Liver (tissue), 3 donors: ENCODE measurements at regions not wholly inside any gene's neighbourhood (a gene's known extent, or its start where the extent isn't known, plus 50 kb on each side); places are given as distances from the start of the nearest gene placed in this dataset.

Experiments used
- GABPA ChIP-seq, 2 donors: IDR thresholded peaks in 1 of 2; conservative IDR thresholded peaks in 1 of 2; 2 replicates each; pipeline ENCODE4 v1.6.1; 2016; ENCODE audit warnings: antibody characterized with exemption in 2 of 2, mild to moderate bottlenecking in 1 of 2, moderate library complexity in 1 of 2
- HNF4G ChIP-seq: IDR thresholded peaks from 2 replicates; pipeline ENCODE4 v1.6.1; 2016; ENCODE audit warnings: antibody characterized with exemption
- RAD21 ChIP-seq, 2 donors: IDR thresholded peaks; 2 replicates each; pipeline ENCODE4 v1.6.1; 2016; ENCODE audit warnings: antibody characterized with exemption in 2 of 2, mild to moderate bottlenecking in 2 of 2
- SP1 ChIP-seq: IDR thresholded peaks from 2 replicates; pipeline ENCODE4 v1.6.1; 2018; ENCODE audit warnings: antibody characterized with exemption, mild to moderate bottlenecking
- TAF1 ChIP-seq: conservative IDR thresholded peaks from 2 replicates; pipeline ENCODE4 v1.6.1; 2016; ENCODE audit warnings: antibody characterized with exemption, mild to moderate bottlenecking
- YY1 ChIP-seq: IDR thresholded peaks from 2 replicates; pipeline ENCODE4 v1.6.1; 2016; ENCODE audit warnings: antibody characterized with exemption, mild to moderate bottlenecking
- TF ChIP-seq, protein P1 (sequence below): fragments of 150-350 bp; IDR thresholded peaks from 2 replicates; pipeline ENCODE4 v1.5.1; 2017; ENCODE audit warnings: improper control_type of control experiment, low read depth, low read length; ENCODE audit not compliant: missing input control
- TF ChIP-seq, protein P2 (sequence below): IDR thresholded peaks from 2 replicates; pipeline ENCODE4 v1.6.1; 2016; ENCODE audit warnings: antibody characterized with exemption, mild to moderate bottlenecking
- TF ChIP-seq, protein P3 (sequence below): IDR thresholded peaks from 2 replicates; pipeline ENCODE4 v1.6.1; 2016; ENCODE audit warnings: antibody characterized with exemption
- donor health status: healthy.
- donor health status: healthy.

DNA sequence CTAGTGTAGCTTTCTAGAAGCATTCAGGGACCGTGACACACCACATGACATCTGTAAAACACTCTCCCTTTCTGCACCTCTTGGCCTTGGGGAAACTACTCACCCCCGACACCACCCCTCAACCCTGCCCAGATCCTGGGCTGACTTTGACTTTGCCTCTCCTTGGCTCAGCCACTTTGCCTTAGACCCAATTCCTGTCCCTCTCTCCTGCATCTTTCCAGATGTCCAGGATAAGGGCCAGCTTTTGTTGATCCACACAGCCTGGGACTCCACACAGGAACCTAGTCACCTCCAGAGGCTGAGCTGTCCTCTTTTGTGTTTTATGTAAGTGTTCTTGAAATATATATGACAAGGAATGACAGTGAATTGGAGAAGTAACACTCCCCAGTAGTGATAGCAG is 153.7 kb upstream of the PLXNC1 start:
- TF ChIP-seq RAD21 (IDR thresholded peaks at IDR 0.05) (no peak), HNF4G (no peak), TAF1 (no peak), GABPA (IDR thresholded peaks at IDR 0.05 in 1 of 2, conservative IDR thresholded peaks at IDR 0.05 in 1 of 2) (no peak), YY1 (no peak), SP1 (no peak)
- TF ChIP-seq, protein P1, sequence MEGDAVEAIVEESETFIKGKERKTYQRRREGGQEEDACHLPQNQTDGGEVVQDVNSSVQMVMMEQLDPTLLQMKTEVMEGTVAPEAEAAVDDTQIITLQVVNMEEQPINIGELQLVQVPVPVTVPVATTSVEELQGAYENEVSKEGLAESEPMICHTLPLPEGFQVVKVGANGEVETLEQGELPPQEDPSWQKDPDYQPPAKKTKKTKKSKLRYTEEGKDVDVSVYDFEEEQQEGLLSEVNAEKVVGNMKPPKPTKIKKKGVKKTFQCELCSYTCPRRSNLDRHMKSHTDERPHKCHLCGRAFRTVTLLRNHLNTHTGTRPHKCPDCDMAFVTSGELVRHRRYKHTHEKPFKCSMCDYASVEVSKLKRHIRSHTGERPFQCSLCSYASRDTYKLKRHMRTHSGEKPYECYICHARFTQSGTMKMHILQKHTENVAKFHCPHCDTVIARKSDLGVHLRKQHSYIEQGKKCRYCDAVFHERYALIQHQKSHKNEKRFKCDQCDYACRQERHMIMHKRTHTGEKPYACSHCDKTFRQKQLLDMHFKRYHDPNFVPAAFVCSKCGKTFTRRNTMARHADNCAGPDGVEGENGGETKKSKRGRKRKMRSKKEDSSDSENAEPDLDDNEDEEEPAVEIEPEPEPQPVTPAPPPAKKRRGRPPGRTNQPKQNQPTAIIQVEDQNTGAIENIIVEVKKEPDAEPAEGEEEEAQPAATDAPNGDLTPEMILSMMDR: no peak
- TF ChIP-seq, protein P2, sequence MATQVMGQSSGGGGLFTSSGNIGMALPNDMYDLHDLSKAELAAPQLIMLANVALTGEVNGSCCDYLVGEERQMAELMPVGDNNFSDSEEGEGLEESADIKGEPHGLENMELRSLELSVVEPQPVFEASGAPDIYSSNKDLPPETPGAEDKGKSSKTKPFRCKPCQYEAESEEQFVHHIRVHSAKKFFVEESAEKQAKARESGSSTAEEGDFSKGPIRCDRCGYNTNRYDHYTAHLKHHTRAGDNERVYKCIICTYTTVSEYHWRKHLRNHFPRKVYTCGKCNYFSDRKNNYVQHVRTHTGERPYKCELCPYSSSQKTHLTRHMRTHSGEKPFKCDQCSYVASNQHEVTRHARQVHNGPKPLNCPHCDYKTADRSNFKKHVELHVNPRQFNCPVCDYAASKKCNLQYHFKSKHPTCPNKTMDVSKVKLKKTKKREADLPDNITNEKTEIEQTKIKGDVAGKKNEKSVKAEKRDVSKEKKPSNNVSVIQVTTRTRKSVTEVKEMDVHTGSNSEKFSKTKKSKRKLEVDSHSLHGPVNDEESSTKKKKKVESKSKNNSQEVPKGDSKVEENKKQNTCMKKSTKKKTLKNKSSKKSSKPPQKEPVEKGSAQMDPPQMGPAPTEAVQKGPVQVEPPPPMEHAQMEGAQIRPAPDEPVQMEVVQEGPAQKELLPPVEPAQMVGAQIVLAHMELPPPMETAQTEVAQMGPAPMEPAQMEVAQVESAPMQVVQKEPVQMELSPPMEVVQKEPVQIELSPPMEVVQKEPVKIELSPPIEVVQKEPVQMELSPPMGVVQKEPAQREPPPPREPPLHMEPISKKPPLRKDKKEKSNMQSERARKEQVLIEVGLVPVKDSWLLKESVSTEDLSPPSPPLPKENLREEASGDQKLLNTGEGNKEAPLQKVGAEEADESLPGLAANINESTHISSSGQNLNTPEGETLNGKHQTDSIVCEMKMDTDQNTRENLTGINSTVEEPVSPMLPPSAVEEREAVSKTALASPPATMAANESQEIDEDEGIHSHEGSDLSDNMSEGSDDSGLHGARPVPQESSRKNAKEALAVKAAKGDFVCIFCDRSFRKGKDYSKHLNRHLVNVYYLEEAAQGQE: no peak
- TF ChIP-seq, protein P3, sequence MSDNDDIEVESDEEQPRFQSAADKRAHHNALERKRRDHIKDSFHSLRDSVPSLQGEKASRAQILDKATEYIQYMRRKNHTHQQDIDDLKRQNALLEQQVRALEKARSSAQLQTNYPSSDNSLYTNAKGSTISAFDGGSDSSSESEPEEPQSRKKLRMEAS: no peak
